BLaER1 treated with 17β-estradiol and CSF1 and Interleukin-3, amounts not matched to agents 10 nM and 100 nM (cell line): ENCODE measurements at regions not wholly inside any gene's neighbourhood (a gene's known extent, or its start where the extent isn't known, plus 50 kb on each side); places are given as distances from the start of the nearest gene placed in this dataset.
A peak's percentile ranks its signal among the peaks of the same experiment; 100 is the strongest.
"Not testable (repeated sequence)": the region's sequence is repeated elsewhere in the genome, so short reads cannot be mapped to it uniquely, and the experiment has no call there.

Source experiments
- H3K27ac ChIP-seq, 11 experiments: shearing (Covaris generic); formaldehyde crosslinking; 2 replicates each; pipeline ENCODE4 v1.8.1; 2022
- H3K27me3 ChIP-seq, 11 experiments: shearing (Covaris generic); formaldehyde crosslinking; 2 replicates each; pipeline ENCODE4 v1.8.1; 2022
- H3K36me3 ChIP-seq, 11 experiments: shearing (Covaris generic); formaldehyde crosslinking; 2 replicates each; pipeline ENCODE4 v1.8.1; 2022
- H3K4me1 ChIP-seq, 10 experiments: shearing (Covaris generic); formaldehyde crosslinking; 2 replicates each; pipeline ENCODE4 v1.8.1; 2022
- H3K4me2 ChIP-seq, 11 experiments: shearing (Covaris generic); formaldehyde crosslinking; 2 replicates each; pipeline ENCODE4 v1.8.1; 2022
- H3K4me3 ChIP-seq, 10 experiments: shearing (Covaris generic); formaldehyde crosslinking; 2 replicates each; pipeline ENCODE4 v1.8.1; 2022
- H3K9ac ChIP-seq, 11 experiments: shearing (Covaris generic); formaldehyde crosslinking; 2 replicates each; pipeline ENCODE4 v1.8.1; 2022
- H3K9me3 ChIP-seq, 11 experiments: shearing (Covaris generic); formaldehyde crosslinking; replicated peaks in 1 of 11; 2 replicates each; pipeline ENCODE4 v1.8.1; 2022
- H4K20me1 ChIP-seq, 11 experiments: shearing (Covaris generic); formaldehyde crosslinking; 2 replicates each; pipeline ENCODE4 v1.8.1; 2022
- Cebpa-rat ChIP-seq, 11 experiments: shearing (Covaris generic); IDR thresholded peaks; 2 replicates each; pipeline ENCODE4 v1.8.1; 2022

DNA sequence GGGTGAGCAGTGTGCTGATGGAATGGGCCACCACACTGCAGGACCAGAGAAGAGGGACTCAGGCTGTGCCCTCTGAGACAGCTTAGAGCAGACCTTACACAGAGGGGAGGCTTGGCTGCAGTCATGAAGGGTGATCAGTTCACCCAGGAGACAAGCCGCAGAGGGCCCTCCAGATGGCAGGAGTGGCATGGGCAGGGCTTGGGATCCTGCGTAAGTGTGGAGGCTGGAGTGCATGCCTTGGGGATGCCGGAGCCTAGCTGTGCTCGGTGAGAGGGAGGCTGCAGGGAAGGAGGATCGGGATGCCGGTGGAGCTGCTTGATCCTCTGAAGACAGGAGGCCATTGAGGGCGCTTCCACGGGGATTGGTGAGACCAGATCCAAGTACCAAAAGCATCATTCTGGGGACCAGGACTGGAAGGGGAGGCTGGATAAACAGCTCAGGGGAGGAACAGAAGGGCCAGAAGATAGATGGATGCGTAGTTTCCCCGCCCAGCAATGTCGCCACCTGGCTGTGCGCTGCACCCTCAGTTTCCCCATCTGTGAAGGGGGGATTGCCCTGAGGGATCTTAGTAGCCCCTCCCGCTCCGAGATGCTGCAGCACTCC lies 163.4 kb downstream of the INHBB start:
- Histone ChIP-seq H3K4me3 (no peak overlapping the region), H3K27ac (no peak overlapping the region), H3K9me3 (no peaks in the 10 kb centered on the region), H3K36me3 (no peaks in the 10 kb centered on the region), H3K4me1 (peaks cover 0 to 10% (median 4%) of the 10 kb centered on the region in 10 experiments; a peak in 9 of 20 replicates), H3K27me3 (no peaks in the 10 kb centered on the region), H4K20me1 (no peaks in the 10 kb centered on the region), H3K9ac (no peak overlapping the region), H3K4me2 (no peak overlapping the region)
- TF ChIP-seq Cebpa-rat (IDR thresholded peaks at IDR 0.05): no peak

DNA sequence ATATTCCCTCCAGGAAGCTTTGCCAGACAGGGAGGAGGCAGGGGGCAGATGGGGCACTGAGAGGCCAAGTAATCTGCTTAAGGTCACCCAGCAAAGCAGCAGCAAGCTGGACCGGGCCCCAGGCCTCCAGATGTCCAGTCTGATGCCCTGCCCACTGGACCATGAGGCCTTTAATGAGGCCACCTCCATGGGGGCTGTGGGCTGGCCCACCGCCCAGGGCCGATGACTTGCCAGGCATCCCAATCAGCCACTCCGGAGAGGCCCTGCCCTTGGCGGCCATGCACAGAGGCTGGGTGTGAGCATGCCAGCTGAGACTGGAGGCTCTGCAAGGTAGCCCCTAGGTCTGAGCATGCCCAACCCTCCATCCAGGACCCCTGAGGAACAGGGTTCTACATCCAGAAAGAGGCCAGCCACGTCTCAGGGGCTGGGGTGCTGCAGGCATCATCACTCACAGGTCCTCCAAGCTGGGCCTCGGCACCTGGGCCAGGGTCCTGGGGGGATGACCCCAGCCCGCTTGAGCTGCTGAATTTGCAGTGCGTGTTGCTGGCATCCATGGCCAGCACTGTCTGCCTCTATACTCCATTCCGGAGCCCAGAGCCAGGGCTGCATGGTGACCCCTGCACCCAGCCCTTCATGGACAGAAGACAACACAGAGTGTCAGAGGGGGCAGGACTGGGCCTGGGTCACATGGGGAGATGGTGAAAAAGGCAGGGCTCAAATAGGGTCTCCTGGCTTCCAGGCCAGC lies 164.2 kb downstream of the INHBB start:
- Histone ChIP-seq H3K9ac (no peak overlapping the region), H3K9me3 (no peaks in the 10 kb centered on the region), H3K4me3 (no peak overlapping the region), H3K36me3 (no peaks in the 10 kb centered on the region), H3K4me1 (peaks cover 0 to 10% (median 3%) of the 10 kb centered on the region in 10 experiments; a peak in 7 of 20 replicates), H3K4me2 (no peak overlapping the region), H3K27ac (no peak overlapping the region), H3K27me3 (no peaks in the 10 kb centered on the region), H4K20me1 (no peaks in the 10 kb centered on the region; a peak in 1 of 22 replicates)
- no peak for TF ChIP-seq Cebpa-rat (IDR thresholded peaks at IDR 0.05)

DNA sequence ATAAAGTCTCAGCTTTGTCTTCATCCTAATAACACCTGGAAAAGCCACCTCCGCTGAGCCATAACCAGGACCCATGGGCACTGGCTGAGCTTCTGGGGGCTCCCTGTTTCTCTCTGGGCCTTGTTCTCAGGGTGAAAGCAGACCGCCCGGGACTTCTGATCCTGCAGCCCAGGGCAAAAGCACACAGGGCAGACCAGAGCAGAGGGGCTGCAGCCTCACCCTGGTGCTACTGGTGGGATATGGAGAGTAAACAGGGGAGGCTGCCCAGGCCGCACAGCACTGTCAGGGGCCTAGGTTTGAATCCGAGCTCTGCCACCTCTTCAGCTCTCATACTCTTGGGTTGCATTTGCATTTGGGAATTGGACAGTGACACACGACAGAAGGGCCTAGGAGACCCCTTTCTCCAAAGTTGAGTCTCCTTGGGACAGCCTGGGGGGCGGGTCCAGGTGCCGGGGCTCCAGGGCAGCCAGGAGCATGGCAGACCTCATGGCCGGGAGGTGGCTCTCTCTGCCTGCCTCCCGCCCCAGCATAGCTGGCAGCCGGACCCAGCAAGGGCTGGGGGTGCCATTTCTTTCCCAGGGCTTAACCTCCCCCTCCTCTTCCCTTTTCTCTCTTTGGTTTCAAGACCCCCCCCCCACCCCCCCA lies 164.9 kb downstream of the INHBB start:
- H3K4me1 ChIP-seq: peaks cover 0 to 10% (median 3%) of the 10 kb centered on the region in 10 experiments; a peak in 7 of 20 replicates
- no peaks in the 10 kb centered on the region for H3K27me3 ChIP-seq
- no peak overlapping the region for H3K4me3 ChIP-seq
- H3K36me3 ChIP-seq: no peaks in the 10 kb centered on the region
- TF ChIP-seq Cebpa-rat (IDR thresholded peaks at IDR 0.05): no peak
- H3K9me3 ChIP-seq: no peaks in the 10 kb centered on the region
- H3K27ac ChIP-seq: no peak overlapping the region
- H3K9ac ChIP-seq: no peak overlapping the region
- H4K20me1 ChIP-seq: no peaks in the 10 kb centered on the region; a peak in 1 of 22 replicates
- no peak overlapping the region for H3K4me2 ChIP-seq

DNA sequence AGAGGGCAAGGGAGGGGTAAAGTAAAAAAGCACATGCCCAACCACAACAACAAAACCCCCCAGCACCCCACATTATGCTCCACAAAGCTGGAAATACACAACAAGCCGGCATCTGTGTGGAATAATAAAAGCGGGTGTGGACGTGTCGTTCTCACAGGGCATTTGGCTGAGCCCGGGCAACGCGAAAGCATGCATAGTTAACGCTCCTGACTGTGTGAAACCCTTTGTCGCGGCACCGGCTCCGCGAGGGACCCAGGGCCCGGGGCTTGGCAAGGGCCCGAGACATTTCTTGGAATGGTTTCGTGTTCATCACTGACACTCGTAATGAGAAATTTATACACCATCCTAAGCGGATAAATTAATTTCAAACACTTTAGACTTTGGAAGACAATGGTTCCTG lies 165.6 kb downstream of the INHBB start:
- no peak overlapping the region for H3K27ac ChIP-seq
- H3K36me3 ChIP-seq: no peaks in the 10 kb centered on the region
- no peak overlapping the region for H3K4me3 ChIP-seq
- no peak overlapping the region; a peak in 1 of 22 replicates for H3K4me2 ChIP-seq
- H3K27me3 ChIP-seq: no peaks in the 10 kb centered on the region
- no peaks in the 10 kb centered on the region; a peak in 1 of 22 replicates for H4K20me1 ChIP-seq
- TF ChIP-seq Cebpa-rat (IDR thresholded peaks at IDR 0.05): no peak
- no peak overlapping the region for H3K9ac ChIP-seq
- H3K4me1 ChIP-seq: peaks cover 0 to 10% (median 3%) of the 10 kb centered on the region in 10 experiments; a peak in 7 of 20 replicates
- H3K9me3 ChIP-seq: no peaks in the 10 kb centered on the region

DNA sequence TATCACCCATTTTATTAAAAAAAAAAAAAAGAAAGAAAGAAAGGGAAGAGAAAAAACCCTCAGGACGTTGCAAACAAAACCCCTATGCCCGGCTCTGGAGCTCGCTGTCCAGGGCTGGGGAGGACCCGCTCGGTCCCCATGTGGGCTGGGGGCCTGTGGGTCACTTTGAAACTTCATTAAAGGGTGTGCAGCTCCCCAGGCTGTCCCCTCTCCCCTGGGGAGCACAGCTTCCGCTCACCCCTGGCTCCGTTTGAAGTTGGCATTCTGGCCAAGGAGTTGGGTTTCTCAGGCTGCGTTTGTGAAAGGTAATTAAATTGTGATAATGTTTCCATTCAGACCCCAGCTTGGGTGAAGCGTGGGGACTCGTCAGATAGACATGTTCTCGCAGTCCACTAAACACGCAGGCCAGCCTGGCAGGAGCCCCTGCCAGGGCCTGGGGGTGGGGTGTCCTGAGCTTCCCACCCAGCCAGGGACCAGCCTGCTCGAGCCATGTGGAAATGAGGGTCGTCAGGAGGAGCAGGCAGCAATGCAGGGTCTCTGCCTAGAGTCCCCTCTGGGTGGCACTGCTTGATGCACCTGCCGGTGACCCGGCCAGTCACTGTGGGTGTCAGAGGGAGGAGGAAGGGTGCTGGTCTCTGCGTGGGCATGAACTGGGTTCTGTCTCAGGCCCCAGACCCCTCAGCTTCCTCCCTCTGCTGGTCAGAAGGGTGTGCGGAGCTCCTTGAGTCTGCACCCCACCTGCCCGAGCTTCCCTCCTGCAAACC lies 166.2 kb downstream of the INHBB start:
- no peak for TF ChIP-seq Cebpa-rat (IDR thresholded peaks at IDR 0.05)
- Histone ChIP-seq H3K4me2 (peak overlapping the region in 4 of 11 experiments; percentile 12 to 27 (median 14); a peak in 4 of 22 replicates), H3K4me1 (peaks cover 0 to 10% (median 3%) of the 10 kb centered on the region in 10 experiments; a peak in 7 of 20 replicates), H3K27me3 (no peaks in the 10 kb centered on the region), H3K27ac (no peak overlapping the region), H3K4me3 (no peak overlapping the region), H3K9ac (no peak overlapping the region), H3K9me3 (no peaks in the 10 kb centered on the region), H4K20me1 (no peaks in the 10 kb centered on the region; a peak in 1 of 22 replicates), H3K36me3 (no peaks in the 10 kb centered on the region)

DNA sequence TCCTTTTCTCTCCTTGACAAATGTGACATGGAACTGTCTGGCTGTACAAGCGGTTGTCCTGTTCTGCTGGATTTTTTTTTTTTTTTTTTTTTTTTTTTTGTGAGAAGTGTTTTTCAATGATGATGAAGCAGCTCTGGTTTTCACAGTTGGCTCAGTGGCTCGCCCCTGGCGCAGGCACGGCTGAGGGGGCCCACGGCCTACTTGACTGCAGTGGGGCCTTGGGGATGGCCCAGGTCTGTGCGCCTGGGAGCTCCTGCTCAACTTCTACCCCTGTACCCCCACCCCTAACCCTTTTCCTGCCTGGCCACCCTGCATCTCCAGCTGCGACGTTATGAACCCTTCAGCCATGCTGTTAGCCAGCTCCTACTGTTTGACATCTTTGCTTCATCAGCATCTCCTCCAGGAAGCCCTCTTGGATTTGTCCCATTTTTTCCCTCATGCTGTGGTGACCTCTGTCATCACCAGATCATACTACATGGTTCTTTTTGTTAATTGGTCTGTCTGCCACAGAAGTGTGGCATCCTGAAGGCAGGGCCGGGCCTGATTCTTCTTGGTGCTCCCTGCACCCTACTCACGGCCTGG lies 167.9 kb downstream of the INHBB start:
- no peak overlapping the region for H3K9ac ChIP-seq

DNA sequence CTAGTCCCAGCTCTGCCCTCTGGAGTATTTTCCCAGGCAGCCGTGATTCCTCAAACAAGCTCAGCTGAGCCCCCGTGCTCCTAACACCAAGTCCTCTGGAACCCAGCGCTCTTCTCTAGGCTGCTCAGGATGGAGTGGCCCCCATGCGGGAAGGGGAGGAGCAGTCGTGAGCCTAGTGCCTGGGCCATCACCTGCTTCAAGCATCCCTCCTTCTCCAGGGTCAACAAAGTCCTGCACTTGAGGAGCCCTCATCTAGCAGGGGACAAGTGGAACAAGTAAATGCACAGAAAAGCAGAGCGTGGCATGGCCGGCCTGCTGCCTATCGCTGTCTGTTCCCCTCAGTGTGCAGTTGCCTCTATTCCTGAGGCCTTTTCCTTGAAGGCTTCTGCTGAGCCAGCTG lies 168.6 kb downstream of the INHBB start:
- Histone ChIP-seq H4K20me1 (no peaks in the 10 kb centered on the region; a peak in 1 of 22 replicates), H3K27me3 (no peaks in the 10 kb centered on the region), H3K4me1 (peaks cover 0 to 13% (median 5%) of the 10 kb centered on the region in 10 experiments; a peak in 7 of 20 replicates)

More for the DNA sequence above, 167.9 kb downstream of the INHBB start:
- H3K9me3 ChIP-seq: no peaks in the 10 kb centered on the region
- H3K36me3 ChIP-seq: no peaks in the 10 kb centered on the region
- H3K27ac ChIP-seq: no peak overlapping the region
- no peak overlapping the region for H3K4me2 ChIP-seq
- TF ChIP-seq Cebpa-rat (IDR thresholded peaks at IDR 0.05): no peak
- peaks cover 0 to 13% (median 5%) of the 10 kb centered on the region in 10 experiments; a peak in 7 of 20 replicates for H3K4me1 ChIP-seq
- no peak overlapping the region for H3K4me3 ChIP-seq
- H4K20me1 ChIP-seq: no peaks in the 10 kb centered on the region; a peak in 1 of 22 replicates
- H3K27me3 ChIP-seq: no peaks in the 10 kb centered on the region

DNA sequence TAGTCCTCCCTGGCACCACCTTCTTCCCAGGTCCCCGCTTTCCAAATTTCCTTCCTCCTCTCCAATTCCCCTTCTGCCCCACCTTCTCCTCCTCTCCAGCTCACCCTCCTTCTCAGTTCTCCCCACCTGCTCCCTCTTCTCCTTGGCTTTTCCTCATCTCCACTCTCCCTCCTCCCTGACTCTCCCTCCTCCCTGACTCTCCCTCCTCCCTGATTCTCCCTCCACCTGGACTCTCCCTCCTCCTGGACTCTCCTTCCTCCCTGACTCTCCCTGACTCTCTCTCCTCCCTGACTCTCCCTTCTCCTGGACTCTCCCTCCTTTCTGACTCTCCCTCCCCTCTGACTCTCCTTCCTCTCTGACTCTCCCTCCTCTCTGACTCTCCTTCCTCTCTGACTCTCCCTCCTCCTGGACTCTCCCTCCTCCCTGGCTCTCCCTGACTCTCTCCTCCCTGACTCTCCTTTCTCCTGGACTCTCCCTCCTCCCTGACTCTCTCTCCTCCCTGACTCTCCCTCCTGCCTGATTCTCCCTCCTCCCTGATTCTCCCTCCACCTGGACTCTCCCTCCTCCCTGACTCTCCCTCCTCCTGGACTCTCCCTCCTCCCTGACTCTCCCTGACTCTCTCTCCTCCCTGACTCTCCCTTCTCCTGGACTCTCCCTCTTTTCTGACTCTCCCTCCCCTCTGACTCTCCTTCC lies 169.3 kb downstream of the INHBB start:
- not testable (repeated sequence) for H3K4me3 ChIP-seq, H3K36me3 ChIP-seq, H3K4me2 ChIP-seq, H3K9ac ChIP-seq, H4K20me1 ChIP-seq, H3K27ac ChIP-seq, H3K9me3 ChIP-seq, H3K27me3 ChIP-seq
- H3K4me1 ChIP-seq: peaks cover 0 to 13% (median 5%) of the 10 kb centered on the region in 10 experiments; a peak in 7 of 20 replicates

More for the DNA sequence above, 168.6 kb downstream of the INHBB start:
- no peak overlapping the region for H3K4me3 ChIP-seq
- H3K4me2 ChIP-seq: no peak overlapping the region
- H3K9ac ChIP-seq: no peak overlapping the region
- no peak overlapping the region for H3K27ac ChIP-seq
- H3K9me3 ChIP-seq: no peaks in the 10 kb centered on the region
- no peaks in the 10 kb centered on the region for H3K36me3 ChIP-seq
- TF ChIP-seq Cebpa-rat (IDR thresholded peaks at IDR 0.05): no peak
